CD4-positive, CD25-positive, alpha-beta regulatory T cell (primary cell): ENCODE measurements at regions not wholly inside any gene's neighbourhood (a gene's known extent, or its start where the extent isn't known, plus 50 kb on each side); places are given as distances from the start of the nearest gene placed in this dataset.
"Not testable (repeated sequence)": the region's sequence is repeated elsewhere in the genome, so short reads cannot be mapped to it uniquely, and the experiment has no call there.

ENCODE experiments used
- ATAC-seq, 2 donors: fragments of 150-1000 bp; cut with Tn5 transposase; one replicate each; pipeline ENCODE4 v1.10.0; 2021; ENCODE audit warnings: low read depth in 2 of 2, moderate number of reproducible peaks in 2 of 2, moderate library complexity in 1 of 2
- DNase-seq, 3 donors: peaks; one replicate each; pipeline versions ENCODE4 v3.0.0 to v3.0.0-alpha.2; 2012 to 2022; ENCODE audit warnings: mixed read lengths in 1 of 3
- H3K27ac ChIP-seq: one replicate; pipeline ENCODE4 v1.7.0; 2013; ENCODE audit warnings: mild to moderate bottlenecking, low read length; ENCODE audit not compliant: insufficient read depth, poor library complexity, severe bottlenecking
- H3K27me3 ChIP-seq: one replicate; pipeline ENCODE4 v1.7.0; 2013; ENCODE audit warnings: low read length; ENCODE audit not compliant: control insufficient read depth, insufficient read depth
- H3K36me3 ChIP-seq: one replicate; pipeline ENCODE4 v1.7.0; 2013; ENCODE audit warnings: mild to moderate bottlenecking, low read length, moderate library complexity; ENCODE audit not compliant: control insufficient read depth, insufficient read depth
- H3K4me1 ChIP-seq: 2 replicates; pipeline ENCODE4 v1.7.0; 2013; ENCODE audit warnings: mild to moderate bottlenecking, low read length; ENCODE audit not compliant: insufficient read depth, control insufficient read depth, poor library complexity, severe bottlenecking
- H3K4me3 ChIP-seq: one replicate; pipeline ENCODE4 v1.7.0; 2013; ENCODE audit warnings: low read depth, mild to moderate bottlenecking, low read length, moderate library complexity
- H3K9me3 ChIP-seq, 2 experiments: 1 replicate in 1 of 2; 2 replicates in 1 of 2; pipeline ENCODE4 v1.7.0; 2013; ENCODE audit warnings: low read length in 2 of 2, mild to moderate bottlenecking in 1 of 2, moderate library complexity in 1 of 2; ENCODE audit not compliant: control insufficient read depth in 2 of 2
- H3K27ac Mint-ChIP-seq, 3 donors: one replicate each; pipeline ENCODE4 v1.8.0; 2020 to 2022; ENCODE audit warnings: mild to moderate bottlenecking in 3 of 3, mixed read lengths in 3 of 3, moderate library complexity in 2 of 3
- H3K27me3 Mint-ChIP-seq: one replicate; pipeline ENCODE4 v1.8.0; 2022; ENCODE audit warnings: mild to moderate bottlenecking, mixed read lengths
- H3K36me3 Mint-ChIP-seq: one replicate; pipeline ENCODE4 v1.8.0; 2020; ENCODE audit warnings: mixed read lengths
- H3K4me1 Mint-ChIP-seq, 4 donors: one replicate each; pipeline ENCODE4 v1.8.0; 2020 to 2022; ENCODE audit warnings: mixed read lengths in 4 of 4, mild to moderate bottlenecking in 1 of 4
- H3K4me3 Mint-ChIP-seq, 4 donors: one replicate each; pipeline ENCODE4 v1.8.0; 2020 to 2022; ENCODE audit warnings: mild to moderate bottlenecking in 4 of 4, mixed read lengths in 4 of 4, moderate library complexity in 3 of 4
- H3K9me3 Mint-ChIP-seq, 7 donors: one replicate each; pipeline ENCODE4 v1.8.0; 2020 to 2022; ENCODE audit warnings: mixed read lengths in 7 of 7, mild to moderate bottlenecking in 3 of 7, moderate library complexity in 2 of 7

GRCh38 chr10:22833781-22834180 lies 94.1 kb upstream of the ARMC3 start:
- Mint-ChIP-seq H3K27ac (no peak overlapping the region), H3K36me3 (no peaks in the 10 kb centered on the region), H3K4me1 (no peaks in the 10 kb centered on the region), H3K4me3 (no peak overlapping the region), H3K27me3 (peaks cover 12% of the 10 kb centered on the region), H3K9me3 (peaks cover 0 to 3% (median 0%) of the 10 kb centered on the region in 7 donors)
- Histone ChIP-seq H3K4me3 (no peak overlapping the region), H3K36me3 (no peaks in the 10 kb centered on the region), H3K27me3 (no peaks in the 10 kb centered on the region), H3K4me1 (no peaks in the 10 kb centered on the region), H3K27ac (no peak overlapping the region), H3K9me3 (no peaks in the 10 kb centered on the region)
- no peak for DNase-seq
- no peak for ATAC-seq

GRCh38 chr10:22833353-22833752 lies 94.5 kb upstream of the ARMC3 start:
- Mint-ChIP-seq H3K4me1 (no peaks in the 10 kb centered on the region), H3K9me3 (peaks cover 0 to 3% (median 0%) of the 10 kb centered on the region in 7 donors), H3K4me3 (no peak overlapping the region), H3K27ac (no peak overlapping the region), H3K36me3 (no peaks in the 10 kb centered on the region), H3K27me3 (peaks cover 12% of the 10 kb centered on the region)
- no peak overlapping the region for H3K27ac ChIP-seq
- DNase-seq, result no peak
- H3K9me3 ChIP-seq, result no peaks in the 10 kb centered on the region
- no peaks in the 10 kb centered on the region for H3K4me1 ChIP-seq
- H3K36me3 ChIP-seq, result no peaks in the 10 kb centered on the region
- no peak overlapping the region for H3K4me3 ChIP-seq
- no peaks in the 10 kb centered on the region for H3K27me3 ChIP-seq
- ATAC-seq, result no peak

- Histone ChIP-seq H3K27me3 (no peaks in the 10 kb centered on the region), H3K36me3 (no peaks in the 10 kb centered on the region), H3K4me1 (no peaks in the 10 kb centered on the region), H3K4me3 (no peak overlapping the region), H3K27ac (no peak overlapping the region), H3K9me3 (no peaks in the 10 kb centered on the region)
- H3K4me3 Mint-ChIP-seq, result no peak overlapping the region
- peaks cover 0 to 2% (median 0%) of the 10 kb centered on the region in 7 donors for H3K9me3 Mint-ChIP-seq
- ATAC-seq, result no peak
- H3K27me3 Mint-ChIP-seq, result peaks cover 9% of the 10 kb centered on the region
- H3K27ac Mint-ChIP-seq, result no peak overlapping the region
- H3K36me3 Mint-ChIP-seq, result no peaks in the 10 kb centered on the region
- no peaks in the 10 kb centered on the region for H3K4me1 Mint-ChIP-seq
- DNase-seq, result no peak
These were observed 95.0 kb upstream of the ARMC3 start for GRCh38 chr10:22832851-22833250.

GRCh38 chr10:22832066-22832602 lies 95.7 kb upstream of the ARMC3 start:
- Mint-ChIP-seq H3K27ac (peak overlapping the region in 1 of 3 donors; percentile 20), H3K27me3 (peaks cover 5% of the 10 kb centered on the region), H3K9me3 (no peaks in the 10 kb centered on the region), H3K4me1 (no peaks in the 10 kb centered on the region), H3K36me3 (no peaks in the 10 kb centered on the region), H3K4me3 (no peak overlapping the region)
- no peak overlapping the region for H3K4me3 ChIP-seq
- no peaks in the 10 kb centered on the region for H3K36me3 ChIP-seq
- no peak for DNase-seq
- no peaks in the 10 kb centered on the region for H3K9me3 ChIP-seq
- no peaks in the 10 kb centered on the region for H3K27me3 ChIP-seq
- H3K27ac ChIP-seq, result no peak overlapping the region
- ATAC-seq, result no peak
- H3K4me1 ChIP-seq, result no peaks in the 10 kb centered on the region

GRCh38 chr10:22831586-22831985 lies 96.3 kb upstream of the ARMC3 start:
- H3K9me3 Mint-ChIP-seq, result no peaks in the 10 kb centered on the region
- ATAC-seq, result no peak
- Histone ChIP-seq H3K27ac (no peak overlapping the region), H3K36me3 (no peaks in the 10 kb centered on the region), H3K4me1 (no peaks in the 10 kb centered on the region), H3K4me3 (no peak overlapping the region), H3K9me3 (no peaks in the 10 kb centered on the region), H3K27me3 (no peaks in the 10 kb centered on the region)
- H3K27ac Mint-ChIP-seq, result peak overlapping the region in 1 of 3 donors; percentile 20
- H3K36me3 Mint-ChIP-seq, result no peaks in the 10 kb centered on the region
- H3K4me1 Mint-ChIP-seq, result no peaks in the 10 kb centered on the region
- H3K27me3 Mint-ChIP-seq, result peaks cover 5% of the 10 kb centered on the region
- H3K4me3 Mint-ChIP-seq, result no peak overlapping the region
- no peak for DNase-seq

- not testable (repeated sequence) for H3K36me3 ChIP-seq, H3K4me3 ChIP-seq, H3K27ac Mint-ChIP-seq, ATAC-seq, H3K4me3 Mint-ChIP-seq, H3K27me3 Mint-ChIP-seq, H3K36me3 Mint-ChIP-seq, H3K9me3 Mint-ChIP-seq, H3K27me3 ChIP-seq, H3K4me1 Mint-ChIP-seq, DNase-seq, H3K9me3 ChIP-seq, H3K27ac ChIP-seq, H3K4me1 ChIP-seq
These were observed 99.1 kb upstream of the ARMC3 start for GRCh38 chr10:22828712-22829111.

- Histone ChIP-seq H3K9me3 (no peaks in the 10 kb centered on the region), H3K27ac (no peak overlapping the region), H3K36me3 (no peaks in the 10 kb centered on the region), H3K4me3 (no peak overlapping the region), H3K27me3 (peaks cover 3% of the 10 kb centered on the region), H3K4me1 (no peaks in the 10 kb centered on the region)
- H3K36me3 Mint-ChIP-seq, result no peaks in the 10 kb centered on the region
- no peak for ATAC-seq
- no peak for DNase-seq
- H3K27me3 Mint-ChIP-seq, result peaks cover 7% of the 10 kb centered on the region
- H3K27ac Mint-ChIP-seq, result no peak overlapping the region
- H3K4me1 Mint-ChIP-seq, result no peaks in the 10 kb centered on the region
- peaks cover 0 to 1% (median 0%) of the 10 kb centered on the region in 7 donors for H3K9me3 Mint-ChIP-seq
- no peak overlapping the region for H3K4me3 Mint-ChIP-seq
These were observed 102.0 kb upstream of the ARMC3 start for GRCh38 chr10:22825841-22826240.

- no peak overlapping the region for H3K4me3 Mint-ChIP-seq
- peaks cover 0 to 1% (median 0%) of the 10 kb centered on the region in 7 donors for H3K9me3 Mint-ChIP-seq
- Histone ChIP-seq H3K27ac (no peak overlapping the region), H3K27me3 (peaks cover 3% of the 10 kb centered on the region), H3K4me3 (no peak overlapping the region), H3K36me3 (no peaks in the 10 kb centered on the region), H3K4me1 (no peaks in the 10 kb centered on the region), H3K9me3 (no peaks in the 10 kb centered on the region)
- no peaks in the 10 kb centered on the region for H3K4me1 Mint-ChIP-seq
- H3K27me3 Mint-ChIP-seq, result peaks cover 13% of the 10 kb centered on the region
- ATAC-seq (no peak), DNase-seq (no peak)
- H3K27ac Mint-ChIP-seq, result no peak overlapping the region
- H3K36me3 Mint-ChIP-seq, result no peaks in the 10 kb centered on the region
These were observed 102.9 kb upstream of the ARMC3 start for GRCh38 chr10:22824984-22825383.
